GM12878 (cell line): ENCODE measurements at regions not wholly inside any gene's neighbourhood (a gene's known extent, or its start where the extent isn't known, plus 50 kb on each side); places are given as distances from the start of the nearest gene placed in this dataset.

Experiments
- ATAC-seq: fragments of 200-7000 bp; cut with Tn5 transposase; 3 replicates; pipeline ENCODE4 v1.9.1; 2020; ENCODE audit warnings: mild to moderate bottlenecking, moderate library complexity
- BruUV-seq: library from RNA; stranded (reverse); fragments of 400-500 nt; replicated peaks from 2 replicates; lab custom pipeline; 2021; lab: Mats Ljungman, UMichigan
- CTCF ChIA-PET: fragments of 300-600 bp; sonication (Branson Sonifier 250); formaldehyde crosslinking; extraction: SDS; loops from one replicate; lab custom pipeline; 2021; ENCODE audit warnings: inconsistent platforms; lab: Yijun Ruan, JAX
- POLR2A ChIA-PET: fragments of 350-600 bp; formaldehyde crosslinking; extraction: SDS; loops from one replicate; lab custom pipeline; 2021; ENCODE audit warnings: inconsistent platforms; lab: Charles Lee
- RAD21 ChIA-PET: fragments of 300-600 bp; sonication (Branson Sonifier 250); formaldehyde crosslinking; loops from one replicate; lab custom pipeline; 2023; ENCODE audit warnings: antibody characterized with exemption; ENCODE audit not compliant: unreplicated experiment; lab: Charles Lee
- SMC1A ChIA-PET: fragments of 300-600 bp; sonication (Branson Sonifier 250); formaldehyde crosslinking; loops from one replicate; lab custom pipeline; 2023; ENCODE audit not compliant: unreplicated experiment, uncharacterized antibody; lab: Charles Lee
- DNase-seq: peaks from one replicate; pipeline ENCODE4 v3.0.0-alpha.2; 2011; ENCODE audit warnings: low read depth, low spot score
- FAIRE-seq: peaks from 3 replicates; lab custom pipeline; 2011; peaks lifted over from hg19 to GRCh38; lab: Jason Lieb, UNC
- H2AFZ ChIP-seq: 2 replicates; pipeline ENCODE4 v1.6.0; 2011; ENCODE audit warnings: low read depth, low read length, control low read depth; ENCODE audit not compliant: control insufficient read depth
- H3K27ac ChIP-seq: 2 replicates; pipeline ENCODE4 v1.5.1; 2011; ENCODE audit warnings: control low read depth; ENCODE audit not compliant: control insufficient read depth, insufficient read depth
- H3K27me3 ChIP-seq, 2 experiments: replicated peaks in 1 of 2; 2 replicates each; pipeline versions ENCODE4 v1.6.0 to v1.6.1; 2011; ENCODE audit warnings: low read length in 1 of 2; ENCODE audit not compliant: control insufficient read depth in 2 of 2, insufficient read depth in 2 of 2
- H3K36me3 ChIP-seq, 2 experiments: 2 replicates each; pipeline ENCODE4 v1.5.1; 2011; ENCODE audit warnings: low read length in 1 of 2; ENCODE audit not compliant: control insufficient read depth in 2 of 2, insufficient read depth in 2 of 2
- H3K4me1 ChIP-seq: 2 replicates; pipeline ENCODE4 v1.6.1; 2011; ENCODE audit warnings: mild to moderate bottlenecking, low read length, moderate library complexity, mixed read lengths; ENCODE audit not compliant: control insufficient read depth, insufficient read depth
- H3K4me2 ChIP-seq: 2 replicates; pipeline ENCODE4 v1.6.0; 2011; ENCODE audit warnings: control low read depth; ENCODE audit not compliant: control insufficient read depth, insufficient read depth
- H3K4me3 ChIP-seq: fragments of 200-600 bp; sonication (generic); 2 replicates; pipeline ENCODE4 v1.5.1; 2016
- H3K79me2 ChIP-seq: 2 replicates; pipeline ENCODE4 v1.6.0; 2011; ENCODE audit warnings: low read length; ENCODE audit not compliant: control insufficient read depth, insufficient read depth
- H3K9ac ChIP-seq: 2 replicates; pipeline ENCODE4 v1.8.0; 2011; ENCODE audit warnings: low read length, control low read depth, mixed read lengths; ENCODE audit not compliant: control insufficient read depth, insufficient read depth
- H3K9me3 ChIP-seq: replicated peaks from 3 replicates; pipeline ENCODE4 v1.5.1; 2011; ENCODE audit warnings: mild to moderate bottlenecking, low read length; ENCODE audit not compliant: control insufficient read depth, insufficient read depth
- H4K20me1 ChIP-seq: 2 replicates; pipeline ENCODE4 v1.6.0; 2011; ENCODE audit not compliant: control insufficient read depth, insufficient read depth
- CREM ChIP-seq: IDR thresholded peaks from 2 replicates; pipeline ENCODE4 v1.6.1; 2014; ENCODE audit warnings: antibody characterized with exemption, low read depth
- GATAD2B ChIP-seq: fragments of 450-650 bp; conservative IDR thresholded peaks from 2 replicates; pipeline ENCODE4 v1.6.1; 2017; ENCODE audit warnings: low read depth, mild to moderate bottlenecking, moderate library complexity
- IKZF1 ChIP-seq: fragments of 450-650 bp; conservative IDR thresholded peaks from 2 replicates; pipeline ENCODE4 v1.6.1; 2017; ENCODE audit warnings: antibody characterized with exemption, mild to moderate bottlenecking
- MYC ChIP-seq: IDR thresholded peaks from 2 replicates; pipeline ENCODE4 v1.6.1; 2011; ENCODE audit warnings: mild to moderate bottlenecking, low read length, moderate library complexity, inconsistent platforms; ENCODE audit not compliant: insufficient read depth, insufficient replicate concordance, insufficient read length, severe bottlenecking
- NBN ChIP-seq: fragments of 450-650 bp; IDR thresholded peaks from 2 replicates; pipeline ENCODE4 v1.6.1; 2016
- NR2C1 ChIP-seq: fragments of 450-650 bp; IDR thresholded peaks from 2 replicates; pipeline ENCODE4 v1.6.1; 2017; ENCODE audit warnings: antibody characterized with exemption, mild to moderate bottlenecking, moderate library complexity
- RBBP5 ChIP-seq: fragments of 200-600 bp; sonication (generic); conservative IDR thresholded peaks from 2 replicates; pipeline ENCODE4 v1.6.1; 2016
- RFX5 ChIP-seq: IDR thresholded peaks from 2 replicates; pipeline ENCODE4 v1.6.1; 2011; ENCODE audit warnings: low read depth, low read length, improper control_type of control experiment
- SMAD1 ChIP-seq: fragments of 450-650 bp; IDR thresholded peaks from 2 replicates; pipeline ENCODE4 v1.6.1; 2018; ENCODE audit warnings: mild to moderate bottlenecking, low read depth; ENCODE audit not compliant: partially characterized antibody
- SUZ12 ChIP-seq: fragments of 200-600 bp; sonication (generic); IDR thresholded peaks from one replicate; pipeline ENCODE4 v1.6.1; 2018; ENCODE audit warnings: antibody characterized with exemption, mild to moderate bottlenecking; ENCODE audit not compliant: unreplicated experiment
- ZNF274 ChIP-seq: IDR thresholded peaks from one replicate; pipeline ENCODE4 v1.8.0; 2011; ENCODE audit not compliant: insufficient read length, insufficient read depth
- WGBS: methylation state at CpG from one replicate; pipeline ENCODE4 v1.1.6; 2016; ENCODE audit warnings: low lambda C conversion rate; ENCODE audit not compliant: insufficient replicate concordance, insufficient coverage; ENCODE audit errors: missing lambda C conversion rate; 5-methylcytosine and 5-hydroxymethylcytosine counted together
- in situ Hi-C: fragments of 300-500 bp; cut with MboI; formaldehyde crosslinking; loops from 9 replicates; pipeline ENCODE4 v1.14.3; 2018; ENCODE audit warnings: mixed read lengths
- intact Hi-C: fragments of 100-400 bp; cut with micrococcal nuclease; formaldehyde crosslinking; loops from one replicate; pipeline ENCODE4 v1.14.2; 2022; ENCODE audit not compliant: unreplicated experiment
- TF ChIP-seq, protein P1 (sequence below): fragments of 150-350 bp; IDR thresholded peaks from 2 replicates; pipeline ENCODE4 v1.6.1; 2016; ENCODE audit warnings: low read depth, low read length
- TF ChIP-seq, protein P2 (sequence below): IDR thresholded peaks from 2 replicates; pipeline ENCODE4 v1.6.1; 2012; ENCODE audit warnings: low read depth, low read length, improper control_type of control experiment
- TF ChIP-seq, protein P3 (sequence below): fragments of 150-350 bp; IDR thresholded peaks from 2 replicates; pipeline ENCODE4 v1.6.1; 2014; ENCODE audit warnings: mild to moderate bottlenecking, low read depth, low read length

DNA sequence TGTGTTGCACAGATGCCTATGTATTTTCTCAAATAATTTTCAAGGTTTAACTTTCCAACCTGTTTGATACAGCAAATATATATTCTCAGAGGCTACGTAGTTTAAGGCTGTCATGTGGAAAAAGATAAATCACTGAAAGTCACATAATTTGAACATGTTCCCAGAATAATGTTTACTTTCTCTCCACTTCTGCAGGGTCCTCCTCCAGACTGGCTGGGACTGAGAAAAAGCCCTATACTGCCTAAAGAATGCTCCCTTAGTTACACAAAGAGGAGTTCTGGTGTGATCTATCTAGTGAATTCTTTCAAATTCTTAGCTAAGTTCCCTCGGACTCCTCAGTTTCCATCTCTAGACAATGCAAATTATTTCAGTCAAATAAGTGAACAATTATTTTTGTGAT is 411.0 kb downstream of the C6orf118 start:
- ATAC-seq (no peak), FAIRE-seq (no peak), DNase-seq (no peak)
- POLR2A ChIA-PET = no interaction called here
- in situ Hi-C loops (no loop called here), intact Hi-C loops (no loop called here)
- Histone ChIP-seq H3K9me3 (no peaks in the 10 kb centered on the region), H3K9ac (no peak overlapping the region), H2AFZ (no peak overlapping the region), H3K36me3 (no peaks in the 10 kb centered on the region), H3K27ac (no peak overlapping the region), H3K4me3 (no peak overlapping the region), H3K27me3 (no peaks in the 10 kb centered on the region), H3K4me1 (no peaks in the 10 kb centered on the region), H4K20me1 (no peaks in the 10 kb centered on the region), H3K79me2 (no peaks in the 10 kb centered on the region), H3K4me2 (no peak overlapping the region)
- 10% methylated on average over 2 of the region's 2 CpGs for WGBS
- CTCF ChIA-PET = no interaction called here
- BruUV-seq = no TSS peak
- RAD21 ChIA-PET = no interaction called here
- no peak for TF ChIP-seq RBBP5
- SMC1A ChIA-PET = no interaction called here

DNA sequence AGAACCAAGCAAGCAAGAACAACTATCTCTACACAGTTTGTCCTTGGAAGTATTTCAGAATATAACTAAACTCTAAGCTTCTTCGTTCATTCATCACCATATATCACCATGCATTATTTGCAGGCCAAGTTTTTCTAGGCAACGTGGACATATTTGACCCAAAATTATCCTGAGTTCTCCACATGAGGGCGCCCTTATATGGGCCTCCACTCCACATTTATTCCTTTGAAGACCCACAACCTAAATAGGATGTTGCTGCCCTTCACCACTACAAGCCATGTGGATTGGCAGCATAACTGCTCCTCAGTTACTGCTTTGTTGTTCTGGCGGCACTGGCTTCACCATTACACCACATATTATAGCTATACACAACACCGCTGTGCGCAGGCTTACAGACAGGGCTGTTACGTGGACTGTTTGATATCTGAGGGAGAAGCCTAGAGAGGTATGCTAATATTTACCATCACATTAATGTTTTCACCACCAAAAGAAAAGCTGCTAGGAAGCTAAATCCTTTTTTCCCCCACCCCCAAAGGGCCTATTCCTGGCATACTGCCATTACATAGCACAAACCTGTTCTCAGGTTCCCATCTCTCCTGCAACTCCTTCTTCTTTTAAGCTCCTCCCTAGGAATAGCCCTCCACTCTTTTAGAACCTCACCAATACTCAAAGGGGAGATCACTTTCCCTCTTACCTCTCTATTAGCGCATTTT is 411.7 kb downstream of the C6orf118 start:
- POLR2A ChIA-PET = no interaction called here
- CTCF ChIA-PET = interaction anchor here (0.7 kb wide), 1 partner anchor 970 kb away, joined by 3 read pairs; no protein-coding TSS in a partner anchor
- no peaks in the 10 kb centered on the region for H3K4me1 ChIP-seq
- H3K79me2 ChIP-seq = no peaks in the 10 kb centered on the region
- no peak overlapping the region for H3K4me3 ChIP-seq
- no peak overlapping the region for H3K27ac ChIP-seq
- in situ Hi-C loops = no loop called here
- SMC1A ChIA-PET = no interaction called here
- 53% methylated on average over 8 of the region's 8 CpGs for WGBS
- intact Hi-C loops = no loop called here
- H3K9me3 ChIP-seq = no peaks in the 10 kb centered on the region
- H3K4me2 ChIP-seq = no peak overlapping the region
- RAD21 ChIA-PET = no interaction called here
- H3K27me3 ChIP-seq = no peaks in the 10 kb centered on the region
- FAIRE-seq (no peak), DNase-seq (no peak), ATAC-seq (no peak)
- H3K36me3 ChIP-seq = no peaks in the 10 kb centered on the region
- H4K20me1 ChIP-seq = no peaks in the 10 kb centered on the region
- no TSS peak for BruUV-seq
- H2AFZ ChIP-seq = no peak overlapping the region
- no peak overlapping the region for H3K9ac ChIP-seq
- no peak for TF ChIP-seq RFX5
- TF ChIP-seq, protein P1, sequence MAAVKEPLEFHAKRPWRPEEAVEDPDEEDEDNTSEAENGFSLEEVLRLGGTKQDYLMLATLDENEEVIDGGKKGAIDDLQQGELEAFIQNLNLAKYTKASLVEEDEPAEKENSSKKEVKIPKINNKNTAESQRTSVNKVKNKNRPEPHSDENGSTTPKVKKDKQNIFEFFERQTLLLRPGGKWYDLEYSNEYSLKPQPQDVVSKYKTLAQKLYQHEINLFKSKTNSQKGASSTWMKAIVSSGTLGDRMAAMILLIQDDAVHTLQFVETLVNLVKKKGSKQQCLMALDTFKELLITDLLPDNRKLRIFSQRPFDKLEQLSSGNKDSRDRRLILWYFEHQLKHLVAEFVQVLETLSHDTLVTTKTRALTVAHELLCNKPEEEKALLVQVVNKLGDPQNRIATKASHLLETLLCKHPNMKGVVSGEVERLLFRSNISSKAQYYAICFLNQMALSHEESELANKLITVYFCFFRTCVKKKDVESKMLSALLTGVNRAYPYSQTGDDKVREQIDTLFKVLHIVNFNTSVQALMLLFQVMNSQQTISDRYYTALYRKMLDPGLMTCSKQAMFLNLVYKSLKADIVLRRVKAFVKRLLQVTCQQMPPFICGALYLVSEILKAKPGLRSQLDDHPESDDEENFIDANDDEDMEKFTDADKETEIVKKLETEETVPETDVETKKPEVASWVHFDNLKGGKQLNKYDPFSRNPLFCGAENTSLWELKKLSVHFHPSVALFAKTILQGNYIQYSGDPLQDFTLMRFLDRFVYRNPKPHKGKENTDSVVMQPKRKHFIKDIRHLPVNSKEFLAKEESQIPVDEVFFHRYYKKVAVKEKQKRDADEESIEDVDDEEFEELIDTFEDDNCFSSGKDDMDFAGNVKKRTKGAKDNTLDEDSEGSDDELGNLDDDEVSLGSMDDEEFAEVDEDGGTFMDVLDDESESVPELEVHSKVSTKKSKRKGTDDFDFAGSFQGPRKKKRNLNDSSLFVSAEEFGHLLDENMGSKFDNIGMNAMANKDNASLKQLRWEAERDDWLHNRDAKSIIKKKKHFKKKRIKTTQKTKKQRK = no peak
- TF ChIP-seq, protein P2, sequence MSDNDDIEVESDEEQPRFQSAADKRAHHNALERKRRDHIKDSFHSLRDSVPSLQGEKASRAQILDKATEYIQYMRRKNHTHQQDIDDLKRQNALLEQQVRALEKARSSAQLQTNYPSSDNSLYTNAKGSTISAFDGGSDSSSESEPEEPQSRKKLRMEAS = no peak
- TF ChIP-seq, protein P3, sequence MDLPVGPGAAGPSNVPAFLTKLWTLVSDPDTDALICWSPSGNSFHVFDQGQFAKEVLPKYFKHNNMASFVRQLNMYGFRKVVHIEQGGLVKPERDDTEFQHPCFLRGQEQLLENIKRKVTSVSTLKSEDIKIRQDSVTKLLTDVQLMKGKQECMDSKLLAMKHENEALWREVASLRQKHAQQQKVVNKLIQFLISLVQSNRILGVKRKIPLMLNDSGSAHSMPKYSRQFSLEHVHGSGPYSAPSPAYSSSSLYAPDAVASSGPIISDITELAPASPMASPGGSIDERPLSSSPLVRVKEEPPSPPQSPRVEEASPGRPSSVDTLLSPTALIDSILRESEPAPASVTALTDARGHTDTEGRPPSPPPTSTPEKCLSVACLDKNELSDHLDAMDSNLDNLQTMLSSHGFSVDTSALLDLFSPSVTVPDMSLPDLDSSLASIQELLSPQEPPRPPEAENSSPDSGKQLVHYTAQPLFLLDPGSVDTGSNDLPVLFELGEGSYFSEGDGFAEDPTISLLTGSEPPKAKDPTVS = no peak
- TF ChIP-seq NR2C1 = no peak
- no peak for TF ChIP-seq CREM
- TF ChIP-seq NBN = no peak
- no peak for TF ChIP-seq SMAD1
- no peak for TF ChIP-seq ZNF274
- no peak for TF ChIP-seq MYC
- TF ChIP-seq IKZF1 = no peak
- no peak for TF ChIP-seq GATAD2B
- TF ChIP-seq SUZ12 = no peak
